ENCODE measurements at regions not wholly inside any gene's neighbourhood (a gene's known extent, or its start where the extent isn't known, plus 50 kb on each side); places are given as distances from the start of the nearest gene placed in this dataset.
A peak's percentile ranks its signal among the peaks of the same experiment; 100 is the strongest.

DNA sequence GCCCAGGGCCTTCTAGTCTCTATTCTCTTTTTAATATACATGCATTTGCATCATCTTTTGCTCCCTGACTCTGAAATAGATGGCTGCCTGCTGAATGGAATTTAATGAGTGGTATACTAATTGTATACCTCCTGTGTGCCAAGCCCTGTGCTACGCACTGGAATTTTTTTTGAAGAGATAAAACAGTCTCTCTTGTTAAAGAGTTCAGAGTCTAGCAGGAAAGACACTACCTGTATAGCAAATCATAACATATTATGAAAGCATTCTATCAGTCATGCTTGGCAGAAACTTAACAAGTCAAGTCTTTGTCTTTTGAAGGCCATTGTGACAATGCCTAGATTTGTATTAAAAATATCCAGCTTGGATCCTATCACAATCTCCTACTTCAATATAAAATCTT lies 63.7 kb upstream of the SESN3 start:
- ChIA-PET CTCF (interaction anchor here (0.8 kb wide), 1 partner anchor 62 kb away, joined by 3 read pairs; no protein-coding TSS in a partner anchor), POLR2A (interaction anchor here (3.9 kb wide), 1 partner anchor 63 kb away, joined by 33 read pairs; the partner anchor contains the start of gene SESN3)
- Mint-ChIP-seq H3K4me1 (peaks cover 48% of the 10 kb centered on the region), H3K27me3 (no peaks in the 10 kb centered on the region), H3K27ac (peak overlapping the region; percentile 95), H3K9me3 (ENCODE audit: insufficient read depth) (no peaks in the 10 kb centered on the region), H3K4me3 (no peak overlapping the region)
- H3K27me3 ChIP-seq (replicated peaks in 1 of 4; ENCODE audit: control extremely low read depth in 1 of 4, control insufficient read depth in 3 of 4, insufficient read depth in 4 of 4, low read length in 3 of 4), result no peaks in the 10 kb centered on the region
- no peak overlapping the region for H3K4me2 ChIP-seq (replicated peaks; ENCODE audit: low read depth, low read length, poor library complexity, severe bottlenecking)
- WGBS (ENCODE audit: insufficient coverage), result no CpG with 5 or more reads among the region's 1 CpG
- no peaks in the 10 kb centered on the region for H3K36me3 ChIP-seq (replicated peaks in 1 of 2; ENCODE audit: control extremely low read depth in 1 of 2, control insufficient read depth in 1 of 2, extremely low read depth in 1 of 2, insufficient read depth in 2 of 2, low read length in 1 of 2)
- H3K9ac ChIP-seq (ENCODE audit: low read length), result no peak overlapping the region
- no peak for ATAC-seq (ENCODE audit: low read depth)
- intact Hi-C loops (cut with micrococcal nuclease), result no loop called here
- H4K20me1 ChIP-seq (ENCODE audit: control insufficient read depth, insufficient read depth, low read length, poor library complexity, severe bottlenecking), result no peaks in the 10 kb centered on the region
- no peak for TF ChIP-seq EZH2 (IDR thresholded peaks at IDR 0.05; ENCODE audit: borderline replicate concordance, insufficient read depth, low read depth, low read length, poor library complexity, severe bottlenecking)
- TF ChIP-seq, protein P1, sequence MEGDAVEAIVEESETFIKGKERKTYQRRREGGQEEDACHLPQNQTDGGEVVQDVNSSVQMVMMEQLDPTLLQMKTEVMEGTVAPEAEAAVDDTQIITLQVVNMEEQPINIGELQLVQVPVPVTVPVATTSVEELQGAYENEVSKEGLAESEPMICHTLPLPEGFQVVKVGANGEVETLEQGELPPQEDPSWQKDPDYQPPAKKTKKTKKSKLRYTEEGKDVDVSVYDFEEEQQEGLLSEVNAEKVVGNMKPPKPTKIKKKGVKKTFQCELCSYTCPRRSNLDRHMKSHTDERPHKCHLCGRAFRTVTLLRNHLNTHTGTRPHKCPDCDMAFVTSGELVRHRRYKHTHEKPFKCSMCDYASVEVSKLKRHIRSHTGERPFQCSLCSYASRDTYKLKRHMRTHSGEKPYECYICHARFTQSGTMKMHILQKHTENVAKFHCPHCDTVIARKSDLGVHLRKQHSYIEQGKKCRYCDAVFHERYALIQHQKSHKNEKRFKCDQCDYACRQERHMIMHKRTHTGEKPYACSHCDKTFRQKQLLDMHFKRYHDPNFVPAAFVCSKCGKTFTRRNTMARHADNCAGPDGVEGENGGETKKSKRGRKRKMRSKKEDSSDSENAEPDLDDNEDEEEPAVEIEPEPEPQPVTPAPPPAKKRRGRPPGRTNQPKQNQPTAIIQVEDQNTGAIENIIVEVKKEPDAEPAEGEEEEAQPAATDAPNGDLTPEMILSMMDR (IDR thresholded peaks at IDR 0.05), result no peak
- H3K4me1 ChIP-seq (ENCODE audit: control insufficient read depth in 2 of 2, insufficient read depth in 2 of 2, low read length in 2 of 2), result peaks cover 44 to 47% of the 10 kb centered on the region in 2 donors
- DNase-seq, result no peak
- H3K27ac ChIP-seq (ENCODE audit: low read length in 2 of 2), result peak overlapping the region; percentile 81 to 82
- no peak overlapping the region for H3K4me3 ChIP-seq (ENCODE audit: control extremely low read depth in 1 of 5, extremely low read depth in 1 of 5, insufficient read depth in 1 of 5, low read depth in 2 of 5, low read length in 4 of 5)
- no peaks in the 10 kb centered on the region for H3K9me3 ChIP-seq (ENCODE audit: control extremely low read depth in 1 of 3, control insufficient read depth in 2 of 3, insufficient read depth in 1 of 3, low read length in 2 of 3)
- H2AFZ ChIP-seq (ENCODE audit: insufficient read depth, low read depth, low read length, poor library complexity, severe bottlenecking), result peak overlapping the region; percentile 16
- no peaks in the 10 kb centered on the region for H3K79me2 ChIP-seq (ENCODE audit: control insufficient read depth, insufficient read depth, low read length)

DNA sequence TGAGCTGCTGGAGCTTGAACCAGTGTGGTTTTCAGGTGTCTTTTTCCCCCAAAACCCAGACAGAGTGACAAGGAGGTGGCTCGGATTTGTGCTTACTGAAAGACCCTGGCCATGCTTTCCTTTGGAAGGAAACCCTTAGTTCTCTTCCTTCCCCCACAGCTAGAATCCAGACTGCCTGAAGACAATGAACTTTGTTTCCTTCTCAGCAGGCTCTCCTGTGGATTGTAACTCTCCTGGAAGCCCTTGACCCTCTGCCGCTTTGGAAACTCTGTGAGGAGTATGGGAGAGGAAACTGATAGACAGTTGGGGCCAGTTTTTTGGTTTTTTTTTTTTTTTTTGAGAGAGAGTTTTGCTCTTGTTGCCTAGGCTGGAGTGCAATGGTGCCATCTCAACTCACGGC lies 62.1 kb upstream of the SESN3 start:
- CTCF ChIA-PET, result no interaction called here
- DNase-seq, result no peak

More for the DNA sequence above, 62.1 kb upstream of the SESN3 start:
- intact Hi-C loops (cut with micrococcal nuclease), result no loop called here
- H3K9ac ChIP-seq (ENCODE audit: low read length), result no peak overlapping the region
- TF ChIP-seq, protein P1 (IDR thresholded peaks at IDR 0.05), result no peak
- TF ChIP-seq EZH2 (IDR thresholded peaks at IDR 0.05; ENCODE audit: borderline replicate concordance, insufficient read depth, low read depth, low read length, poor library complexity, severe bottlenecking), result no peak
- no peaks in the 10 kb centered on the region for H3K9me3 Mint-ChIP-seq (ENCODE audit: insufficient read depth)
- H3K9me3 ChIP-seq (ENCODE audit: control extremely low read depth in 1 of 3, control insufficient read depth in 2 of 3, insufficient read depth in 1 of 3, low read length in 2 of 3), result no peaks in the 10 kb centered on the region
- H3K4me1 Mint-ChIP-seq, result peaks cover 40% of the 10 kb centered on the region
- H3K27ac ChIP-seq (ENCODE audit: low read length in 2 of 2), result no peak overlapping the region
- peaks cover 40 to 42% of the 10 kb centered on the region in 2 donors for H3K4me1 ChIP-seq (ENCODE audit: control insufficient read depth in 2 of 2, insufficient read depth in 2 of 2, low read length in 2 of 2)
- H4K20me1 ChIP-seq (ENCODE audit: control insufficient read depth, insufficient read depth, low read length, poor library complexity, severe bottlenecking), result no peaks in the 10 kb centered on the region
- H3K27me3 ChIP-seq (replicated peaks in 1 of 4; ENCODE audit: control extremely low read depth in 1 of 4, control insufficient read depth in 3 of 4, insufficient read depth in 4 of 4, low read length in 3 of 4), result no peaks in the 10 kb centered on the region
- no peak overlapping the region for H3K4me3 ChIP-seq (ENCODE audit: control extremely low read depth in 1 of 5, extremely low read depth in 1 of 5, insufficient read depth in 1 of 5, low read depth in 2 of 5, low read length in 4 of 5)
- H3K79me2 ChIP-seq (ENCODE audit: control insufficient read depth, insufficient read depth, low read length), result no peaks in the 10 kb centered on the region
- ATAC-seq (ENCODE audit: low read depth), result no peak
- H3K36me3 ChIP-seq (replicated peaks in 1 of 2; ENCODE audit: control extremely low read depth in 1 of 2, control insufficient read depth in 1 of 2, extremely low read depth in 1 of 2, insufficient read depth in 2 of 2, low read length in 1 of 2), result no peaks in the 10 kb centered on the region
- POLR2A ChIA-PET, result interaction anchor here (0.7 kb wide), 2 partner anchors 156 to 413 kb away, joined by 5 read pairs; no protein-coding TSS in a partner anchor
- no peak overlapping the region for H2AFZ ChIP-seq (ENCODE audit: insufficient read depth, low read depth, low read length, poor library complexity, severe bottlenecking)
- no peak overlapping the region for H3K4me2 ChIP-seq (replicated peaks; ENCODE audit: low read depth, low read length, poor library complexity, severe bottlenecking)
- H3K27me3 Mint-ChIP-seq, result no peaks in the 10 kb centered on the region
- 95% methylated on average over 2 of the region's 3 CpGs for WGBS (ENCODE audit: insufficient coverage)
- H3K4me3 Mint-ChIP-seq, result no peak overlapping the region
- no peak overlapping the region for H3K27ac Mint-ChIP-seq

Data from B cell (primary cell).